T-cell (primary cell): ENCODE measurements at regions not wholly inside any gene's neighbourhood (a gene's known extent, or its start where the extent isn't known, plus 50 kb on each side); places are given as distances from the start of the nearest gene placed in this dataset.

Experiments used
- ATAC-seq, 4 experiments: fragments of 200-7000 bp in 3 of 4; fragments of 150-1000 bp in 1 of 4; cut with Tn5 transposase; replicated peaks in 1 of 4; 1 replicate in 3 of 4; 2 replicates in 1 of 4; pipeline ENCODE4 v1.10.0; 2021; ENCODE audit warnings: moderate library complexity in 3 of 4, mild to moderate bottlenecking in 2 of 4, moderate number of reproducible peaks in 1 of 4
- CTCF ChIA-PET, 2 donors: fragments of 300-600 bp; sonication (Branson Sonifier 250); formaldehyde crosslinking; loops; one replicate each; lab custom pipeline; 2022; ENCODE audit warnings: antibody characterized with exemption in 2 of 2; lab: Charles Lee
- POLR2A ChIA-PET, 2 donors: fragments of 300-600 bp; sonication (Branson Sonifier 250); formaldehyde crosslinking; loops; one replicate each; lab custom pipeline; 2022; ENCODE audit warnings: antibody characterized with exemption in 2 of 2; lab: Charles Lee
- DNase-seq, 35 experiments: peaks; one replicate each; pipeline versions ENCODE4 v3.0.0 to v3.0.0-alpha.2; 2013 to 2023
- H3K27ac ChIP-seq: one replicate; pipeline ENCODE4 v1.5.1; 2013; ENCODE audit warnings: low read length
- H3K27me3 ChIP-seq, 2 experiments: replicated peaks in 1 of 2; 1 replicate in 1 of 2; 2 replicates in 1 of 2; pipeline versions ENCODE4 v1.6.1 to v1.7.0; 2013; ENCODE audit warnings: low read length in 1 of 2, mixed read lengths in 1 of 2; ENCODE audit not compliant: control insufficient read depth in 2 of 2, insufficient read depth in 2 of 2; ENCODE audit errors: extremely low read depth in 1 of 2
- H3K36me3 ChIP-seq, 2 donors: 1 replicate in 1 of 2; 2 replicates in 1 of 2; pipeline versions ENCODE4 v1.6.1 to v1.7.0; 2013; ENCODE audit warnings: low read length in 1 of 2; ENCODE audit not compliant: control insufficient read depth in 2 of 2, insufficient read depth in 1 of 2; ENCODE audit errors: extremely low read depth in 1 of 2
- H3K4me1 ChIP-seq, 2 experiments: 1 replicate in 1 of 2; 2 replicates in 1 of 2; pipeline versions ENCODE4 v1.6.1 to v1.7.0; 2013; ENCODE audit warnings: low read length in 2 of 2, mixed read lengths in 1 of 2; ENCODE audit not compliant: insufficient read depth in 2 of 2, control insufficient read depth in 1 of 2; ENCODE audit errors: extremely low read depth in 1 of 2
- H3K4me3 ChIP-seq, 2 donors: 1 replicate in 1 of 2; 2 replicates in 1 of 2; pipeline versions ENCODE4 v1.5.1 to v1.7.0; 2013; ENCODE audit warnings: mild to moderate bottlenecking in 2 of 2, low read length in 1 of 2, moderate library complexity in 1 of 2; ENCODE audit not compliant: control insufficient read depth in 1 of 2; ENCODE audit errors: extremely low read depth in 1 of 2
- H3K9me3 ChIP-seq: 2 replicates; pipeline ENCODE4 v1.7.0; 2013
- H3K27ac Mint-ChIP-seq, 2 donors: one replicate each; pipeline ENCODE4 v1.8.0; 2020 to 2021; ENCODE audit warnings: mild to moderate bottlenecking in 2 of 2, mixed read lengths in 2 of 2
- H3K27me3 Mint-ChIP-seq, 2 donors: one replicate each; pipeline ENCODE4 v1.8.0; 2021 to 2022; ENCODE audit warnings: mixed read lengths in 2 of 2
- H3K36me3 Mint-ChIP-seq: one replicate; pipeline ENCODE4 v1.8.0; 2021; ENCODE audit warnings: mixed read lengths
- H3K4me1 Mint-ChIP-seq, 3 donors: one replicate each; pipeline ENCODE4 v1.8.0; 2020 to 2022; ENCODE audit warnings: mixed read lengths in 3 of 3, mild to moderate bottlenecking in 1 of 3
- H3K4me3 Mint-ChIP-seq, 3 donors: one replicate each; pipeline ENCODE4 v1.8.0; 2020 to 2022; ENCODE audit warnings: mild to moderate bottlenecking in 3 of 3, mixed read lengths in 3 of 3, moderate library complexity in 3 of 3
- H3K9me3 Mint-ChIP-seq, 3 donors: one replicate each; pipeline ENCODE4 v1.8.0; 2020 to 2022; ENCODE audit warnings: mixed read lengths in 3 of 3
- WGBS: methylation state at CpG from one replicate; pipeline ENCODE4 v1.1.5; 2013; ENCODE audit warnings: missing lambda C conversion rate; ENCODE audit not compliant: insufficient coverage; 5-methylcytosine and 5-hydroxymethylcytosine counted together

GRCh38 chr16:80161799-80162739, 378.7 kb upstream of the DYNLRB2 start:
- ATAC-seq = no peak
- Histone ChIP-seq H3K4me3 (no peak overlapping the region), H3K9me3 (no peaks in the 10 kb centered on the region), H3K27ac (no peak overlapping the region), H3K4me1 (no peaks in the 10 kb centered on the region), H3K27me3 (peaks cover 0 to 5% of the 10 kb centered on the region in 2 experiments), H3K36me3 (no peaks in the 10 kb centered on the region)
- H3K27me3 Mint-ChIP-seq = peaks cover 0 to 3% of the 10 kb centered on the region in 2 donors
- WGBS = 82% methylated on average over 4 of the region's 12 CpGs
- no peak overlapping the region for H3K4me3 Mint-ChIP-seq
- ChIA-PET CTCF (no interaction called here), POLR2A (no interaction called here)
- H3K27ac Mint-ChIP-seq = no peak overlapping the region
- no peaks in the 10 kb centered on the region for H3K4me1 Mint-ChIP-seq
- no peak for DNase-seq
- no peaks in the 10 kb centered on the region for H3K36me3 Mint-ChIP-seq
- H3K9me3 Mint-ChIP-seq = no peaks in the 10 kb centered on the region

- ChIA-PET POLR2A (no interaction called here), CTCF (no interaction called here)
- no peaks in the 10 kb centered on the region for H3K4me1 Mint-ChIP-seq
- no peaks in the 10 kb centered on the region for H3K4me1 ChIP-seq
- peaks cover 7 to 8% of the 10 kb centered on the region in 2 donors for H3K27me3 Mint-ChIP-seq
- ATAC-seq (no peak), DNase-seq (no peak)
- H3K9me3 ChIP-seq = no peaks in the 10 kb centered on the region
- WGBS = no CpG with 5 or more reads among the region's 4 CpGs
- H3K27me3 ChIP-seq = peaks cover 0 to 5% of the 10 kb centered on the region in 2 experiments
- H3K27ac ChIP-seq = no peak overlapping the region
- no peak overlapping the region for H3K4me3 Mint-ChIP-seq
- no peaks in the 10 kb centered on the region for H3K36me3 ChIP-seq
- H3K27ac Mint-ChIP-seq = no peak overlapping the region
- H3K9me3 Mint-ChIP-seq = no peaks in the 10 kb centered on the region
- no peak overlapping the region for H3K4me3 ChIP-seq
- H3K36me3 Mint-ChIP-seq = no peaks in the 10 kb centered on the region
Observed at GRCh38 chr16:80158766-80159165, 382.0 kb upstream of the DYNLRB2 start.

- no peaks in the 10 kb centered on the region for H3K9me3 ChIP-seq
- ChIA-PET POLR2A (interaction anchor here in 1 of 2 donors (0.7 kb wide), 1 partner anchor 381 kb away, joined by 3 read pairs; no protein-coding TSS in a partner anchor), CTCF (no interaction called here)
- H3K27me3 ChIP-seq = peaks cover 0 to 5% of the 10 kb centered on the region in 2 experiments
- peaks cover 14 to 16% of the 10 kb centered on the region in 2 donors for H3K27me3 Mint-ChIP-seq
- H3K4me1 Mint-ChIP-seq = no peaks in the 10 kb centered on the region
- no peaks in the 10 kb centered on the region for H3K36me3 ChIP-seq
- no peaks in the 10 kb centered on the region for H3K36me3 Mint-ChIP-seq
- WGBS = 0% methylated on average over 1 of the region's 3 CpGs
- no peak overlapping the region for H3K4me3 Mint-ChIP-seq
- no peak overlapping the region for H3K27ac ChIP-seq
- no peak overlapping the region for H3K4me3 ChIP-seq
- no peak for ATAC-seq
- no peak overlapping the region for H3K27ac Mint-ChIP-seq
- H3K4me1 ChIP-seq = no peaks in the 10 kb centered on the region
- peaks cover 0 to 6% (median 0%) of the 10 kb centered on the region in 3 donors for H3K9me3 Mint-ChIP-seq
- no peak for DNase-seq
Observed at GRCh38 chr16:80151722-80152111, 389.1 kb upstream of the DYNLRB2 start.

GRCh38 chr16:80150978-80151721, 389.6 kb upstream of the DYNLRB2 start:
- Mint-ChIP-seq H3K4me3 (no peak overlapping the region), H3K4me1 (no peaks in the 10 kb centered on the region), H3K27me3 (peaks cover 11 to 12% of the 10 kb centered on the region in 2 donors), H3K27ac (no peak overlapping the region), H3K36me3 (no peaks in the 10 kb centered on the region), H3K9me3 (peaks cover 0 to 6% (median 0%) of the 10 kb centered on the region in 3 donors)
- ChIA-PET POLR2A (interaction anchor here in 1 of 2 donors (0.7 kb wide), 1 partner anchor 381 kb away, joined by 3 read pairs; no protein-coding TSS in a partner anchor), CTCF (no interaction called here)
- DNase-seq (no peak), ATAC-seq (no peak)
- Histone ChIP-seq H3K9me3 (no peaks in the 10 kb centered on the region), H3K4me3 (no peak overlapping the region), H3K27me3 (peaks cover 0 to 5% of the 10 kb centered on the region in 2 experiments), H3K27ac (no peak overlapping the region), H3K4me1 (no peaks in the 10 kb centered on the region), H3K36me3 (no peaks in the 10 kb centered on the region)
- WGBS = 60% methylated on average over 1 of the region's 3 CpGs

- Mint-ChIP-seq H3K4me3 (no peak overlapping the region), H3K36me3 (no peaks in the 10 kb centered on the region), H3K9me3 (peaks cover 0 to 6% (median 0%) of the 10 kb centered on the region in 3 donors), H3K27ac (no peak overlapping the region), H3K4me1 (no peaks in the 10 kb centered on the region), H3K27me3 (peaks cover 9 to 18% of the 10 kb centered on the region in 2 donors)
- Histone ChIP-seq H3K9me3 (no peaks in the 10 kb centered on the region), H3K4me3 (no peak overlapping the region), H3K36me3 (no peaks in the 10 kb centered on the region), H3K27me3 (peaks cover 0 to 5% of the 10 kb centered on the region in 2 experiments), H3K4me1 (no peaks in the 10 kb centered on the region), H3K27ac (no peak overlapping the region)
- ChIA-PET CTCF (no interaction called here), POLR2A (no interaction called here)
- no peak for ATAC-seq
- WGBS = no CpG with 5 or more reads among the region's 3 CpGs
- no peak for DNase-seq
Observed at GRCh38 chr16:80148826-80149225, 392.0 kb upstream of the DYNLRB2 start.

- H3K9me3 ChIP-seq = no peaks in the 10 kb centered on the region
- no peak overlapping the region for H3K4me3 ChIP-seq
- Mint-ChIP-seq H3K27me3 (peaks cover 12 to 21% of the 10 kb centered on the region in 2 donors), H3K9me3 (peaks cover 0 to 8% (median 4%) of the 10 kb centered on the region in 3 donors), H3K4me1 (no peaks in the 10 kb centered on the region), H3K36me3 (no peaks in the 10 kb centered on the region), H3K27ac (no peak overlapping the region), H3K4me3 (no peak overlapping the region)
- 80% methylated on average over 6 of the region's 8 CpGs for WGBS
- H3K27ac ChIP-seq = no peak overlapping the region
- DNase-seq (no peak), ATAC-seq (no peak)
- ChIA-PET CTCF (no interaction called here), POLR2A (no interaction called here)
- H3K27me3 ChIP-seq = peaks cover 0 to under 1% of the 10 kb centered on the region in 2 experiments
- no peaks in the 10 kb centered on the region for H3K36me3 ChIP-seq
- H3K4me1 ChIP-seq = no peaks in the 10 kb centered on the region
Observed at GRCh38 chr16:80147026-80147655, 393.7 kb upstream of the DYNLRB2 start.
